ENCODE measurements at regions not wholly inside any gene's neighbourhood (a gene's known extent, or its start where the extent isn't known, plus 50 kb on each side); places are given as distances from the start of the nearest gene placed in this dataset.

- ChIA-PET CTCF (interaction anchor here (1.0 to 4.3 kb wide), 3 partner anchors 17 to 289 kb away, joined by 3 to 63 read pairs (median 3); partner anchors contain the start of gene ARHGEF3), RAD21 (ENCODE audit: low non-redundant PET in 1 of 2, low total read pairs in 2 of 2, uncharacterized antibody in 2 of 2, unreplicated experiment in 2 of 2) (no interaction called here), POLR2A (no interaction called here)
- H3K9me2 ChIP-seq (ENCODE audit: insufficient read depth) = no peaks in the 10 kb centered on the region
- intact Hi-C loops (cut with micrococcal nuclease) = no loop called here
- no peak for ATAC-seq
- no TSS peak for BruUV-seq (replicated peaks)
- H3K27ac ChIP-seq (ENCODE audit: low read depth, low read length) = no peak overlapping the region
- peaks cover 0 to 1% of the 10 kb centered on the region in 2 experiments; a peak in 1 of 4 replicates for H3K4me1 ChIP-seq (ENCODE audit: control insufficient read depth in 1 of 2, insufficient read depth in 2 of 2, low read length in 2 of 2)
- no peaks in the 10 kb centered on the region for H4K20me1 ChIP-seq (ENCODE audit: insufficient read depth)
- H3K9ac ChIP-seq (ENCODE audit: low read length) = no peak overlapping the region
- no peak for DNase-seq (ENCODE audit: low read depth, low spot score)
- no peak for TF ChIP-seq CTCF (IDR thresholded peaks at IDR 0.05 in 2 of 3, conservative IDR thresholded peaks at IDR 0.05 in 1 of 3; ENCODE audit: borderline replicate concordance in 1 of 3, insufficient read depth in 1 of 3, low read depth in 2 of 3, low read length in 2 of 3)
- no peak for TF ChIP-seq CEBPB (IDR thresholded peaks at IDR 0.05; ENCODE audit: low read depth)
- TF ChIP-seq EGR1 (IDR thresholded peaks at IDR 0.05; ENCODE audit: low read depth) = no peak
- TF ChIP-seq ATF3 (IDR thresholded peaks at IDR 0.05) = no peak
- TF ChIP-seq ZBTB33 (IDR thresholded peaks at IDR 0.05; ENCODE audit: extremely low read depth, insufficient replicate concordance, low read length) = no peak
- TF ChIP-seq ELF1 (IDR thresholded peaks at IDR 0.05; ENCODE audit: borderline replicate concordance, low read depth) = no peak
- TF ChIP-seq JUND (IDR thresholded peaks at IDR 0.05) = no peak
- TF ChIP-seq FOSL1 (IDR thresholded peaks at IDR 0.05; ENCODE audit: low read depth) = no peak
- TF ChIP-seq EZH2phosphoT487 (IDR thresholded peaks at IDR 0.05; ENCODE audit: borderline replicate concordance) = no peak
- TF ChIP-seq RAD21 (IDR thresholded peaks at IDR 0.05; ENCODE audit: low read depth) = no peak
- TF ChIP-seq ZNF274 (IDR thresholded peaks at IDR 0.05; ENCODE audit: low read depth, low read length) = no peak
- TF ChIP-seq TCF7L2 (IDR thresholded peaks at IDR 0.05; ENCODE audit: borderline replicate concordance, extremely low read depth, insufficient read depth, insufficient read length) = no peak
- TF ChIP-seq POLR2AphosphoS5 (IDR thresholded peaks at IDR 0.05; ENCODE audit: low read depth, low read length) = no peak
- TF ChIP-seq SP1 (IDR thresholded peaks at IDR 0.05; ENCODE audit: low read depth) = no peak
- no peak for TF ChIP-seq MAX (IDR thresholded peaks at IDR 0.05)
- no peak for TF ChIP-seq POLR2A (IDR thresholded peaks at IDR 0.05; ENCODE audit: borderline replicate concordance, extremely low read depth, insufficient read depth, insufficient read length)
- no peak for TF ChIP-seq EZH2 (IDR thresholded peaks at IDR 0.05)
- no peak for TF ChIP-seq REST (IDR thresholded peaks at IDR 0.05; ENCODE audit: low read depth)
- TF ChIP-seq SRF (IDR thresholded peaks at IDR 0.05; ENCODE audit: low read depth) = no peak
- H3K4me3 ChIP-seq (replicated peaks in 1 of 2; ENCODE audit: low read depth in 1 of 2, low read length in 2 of 2) = no peak overlapping the region
- no peak overlapping the region for H2AFZ ChIP-seq (ENCODE audit: low read depth, low read length, poor library complexity, severe bottlenecking)
- no peaks in the 10 kb centered on the region for H3K27me3 ChIP-seq (ENCODE audit: insufficient read depth, low read length)
- no peak overlapping the region for H3K4me2 ChIP-seq (ENCODE audit: low read length)
- no peaks in the 10 kb centered on the region for H3K79me2 ChIP-seq (ENCODE audit: insufficient read depth, low read length)
- H3K36me3 ChIP-seq (ENCODE audit: control insufficient read depth in 1 of 2, insufficient read depth in 2 of 2, low read length in 2 of 2) = no peaks in the 10 kb centered on the region
- H3K9me3 ChIP-seq (ENCODE audit: control insufficient read depth in 1 of 2, insufficient read depth in 1 of 2, low read depth in 1 of 2, low read length in 2 of 2) = no peaks in the 10 kb centered on the region
These were observed 69.8 kb upstream of the SPATA12 start for GRCh38 chr3:56990641-56991015.

All from HCT116 (cell line).